HCT116 (cell line): ENCODE measurements at regions not wholly inside any gene's neighbourhood (a gene's known extent, or its start where the extent isn't known, plus 50 kb on each side); places are given as distances from the start of the nearest gene placed in this dataset. TPM values are rescaled to one million over a fixed set of nuclear protein-coding genes. Genes with fewer than 3 reads are reported as not detected.

Experiments
- ATAC-seq: fragments of 200-7000 bp; cut with Tn5 transposase; 2 replicates; pipeline ENCODE4 v1.9.1; 2020; ENCODE audit warnings: mild to moderate bottlenecking, moderate library complexity
- BruUV-seq: library from RNA; stranded (reverse); fragments of 400-500 nt; replicated peaks from 2 replicates; lab custom pipeline; 2021; lab: Mats Ljungman, UMichigan
- CTCF ChIA-PET: fragments of 300-600 bp; sonication (Branson Sonifier 250); formaldehyde crosslinking; loops from one replicate; lab custom pipeline; 2021; ENCODE audit warnings: antibody characterized with exemption; lab: Charles Lee
- POLR2A ChIA-PET: fragments of 300-600, 350-600 bp; sonication (Branson Sonifier 250); formaldehyde crosslinking; loops from one replicate; lab custom pipeline; 2021; ENCODE audit warnings: antibody characterized with exemption; lab: Charles Lee
- RAD21 ChIA-PET, 2 experiments: fragments of 300-600 bp; sonication (Branson Sonifier 250); formaldehyde crosslinking; loops; one replicate each; lab custom pipeline; 2023; ENCODE audit warnings: low total read pairs in 2 of 2; ENCODE audit not compliant: uncharacterized antibody in 2 of 2, unreplicated experiment in 2 of 2, low non-redundant PET in 1 of 2; lab: Charles Lee
- DNase-seq: peaks from one replicate; pipeline ENCODE4 v3.0.0-alpha.2; 2010; ENCODE audit warnings: low read depth, low spot score
- H2AFZ ChIP-seq: fragments of 200-600 bp; shearing (Covaris generic), sonication (generic); 2 replicates; pipeline ENCODE4 v1.6.1; 2017; ENCODE audit warnings: low read depth, mixed run types, mixed read lengths, antibody characterized with exemption, low read length; ENCODE audit not compliant: poor library complexity, severe bottlenecking
- H3K27ac ChIP-seq: 2 replicates; pipeline ENCODE4 v1.5.1; 2012; ENCODE audit warnings: low read depth, low read length
- H3K27me3 ChIP-seq: fragments of 200-600 bp; sonication (generic); 2 replicates; pipeline ENCODE4 v1.6.1; 2016; ENCODE audit warnings: mixed run types, low read length, mixed read lengths; ENCODE audit not compliant: insufficient read depth
- H3K36me3 ChIP-seq, 2 experiments: fragments of 200-500 bp in 1 of 2; fragments of 200-600 bp in 1 of 2; sonication (Bioruptor generic) in 1 of 2; sonication (generic) in 1 of 2; 2 replicates each; pipeline versions ENCODE4 v1.5.1 to v1.6.1; 2014 to 2016; ENCODE audit warnings: low read length in 2 of 2, inconsistent platforms in 1 of 2, mixed read lengths in 1 of 2, mixed run types in 1 of 2; ENCODE audit not compliant: insufficient read depth in 2 of 2, control insufficient read depth in 1 of 2
- H3K4me1 ChIP-seq, 2 experiments: fragments of 200-600 bp in 1 of 2; sonication (generic) in 1 of 2; 2 replicates each; pipeline versions ENCODE4 v1.5.1 to v1.6.1; 2012 to 2017; ENCODE audit warnings: low read length in 2 of 2, inconsistent platforms in 1 of 2, mild to moderate bottlenecking in 1 of 2, mixed read lengths in 1 of 2, mixed run types in 1 of 2, moderate library complexity in 1 of 2; ENCODE audit not compliant: insufficient read depth in 2 of 2, control insufficient read depth in 1 of 2
- H3K4me2 ChIP-seq: fragments of 200-600 bp; sonication (generic); 2 replicates; pipeline ENCODE4 v1.6.1; 2017; ENCODE audit warnings: mixed run types, low read length, mixed read lengths
- H3K4me3 ChIP-seq, 2 experiments: fragments of 200-600 bp in 1 of 2; sonication (generic) in 1 of 2; replicated peaks in 1 of 2; 2 replicates each; pipeline ENCODE4 v1.5.1; 2011 to 2016; ENCODE audit warnings: low read length in 2 of 2, control low read depth in 1 of 2, low read depth in 1 of 2, mild to moderate bottlenecking in 1 of 2, mixed read lengths in 1 of 2, mixed run types in 1 of 2
- H3K79me2 ChIP-seq: fragments of 200-600 bp; sonication (generic); 2 replicates; pipeline ENCODE4 v1.6.1; 2017; ENCODE audit warnings: mild to moderate bottlenecking, mixed run types, low read length, moderate library complexity, mixed read lengths; ENCODE audit not compliant: insufficient read depth
- H3K9ac ChIP-seq: fragments of 200-600 bp; sonication (generic); 2 replicates; pipeline ENCODE4 v1.6.1; 2016; ENCODE audit warnings: low read length, mixed read lengths
- H3K9me2 ChIP-seq: fragments of 200-600 bp; sonication (generic), shearing (Covaris generic); 2 replicates; pipeline ENCODE4 v1.6.1; 2017; ENCODE audit warnings: mixed run types, mild to moderate bottlenecking, moderate library complexity; ENCODE audit not compliant: insufficient read depth
- H3K9me3 ChIP-seq, 2 experiments: fragments of 200-500 bp in 1 of 2; fragments of 200-600 bp in 1 of 2; sonication (Bioruptor generic) in 1 of 2; sonication (generic) in 1 of 2; 2 replicates each; pipeline ENCODE4 v1.6.1; 2014 to 2017; ENCODE audit warnings: low read length in 2 of 2, mixed read lengths in 2 of 2, inconsistent platforms in 1 of 2, low read depth in 1 of 2, mild to moderate bottlenecking in 1 of 2, mixed run types in 1 of 2, moderate library complexity in 1 of 2; ENCODE audit not compliant: control insufficient read depth in 1 of 2, insufficient read depth in 1 of 2
- H4K20me1 ChIP-seq: fragments of 200-600 bp; sonication (generic), shearing (Covaris generic); 2 replicates; pipeline ENCODE4 v1.6.1; 2017; ENCODE audit warnings: mixed run types, mild to moderate bottlenecking, moderate library complexity; ENCODE audit not compliant: insufficient read depth
- EGR1 ChIP-seq: IDR thresholded peaks from 2 replicates; pipeline ENCODE4 v1.6.1; 2012; ENCODE audit warnings: low read depth
- EZH2phosphoT487 ChIP-seq: fragments of 200-600 bp; IDR thresholded peaks from 2 replicates; pipeline ENCODE4 v1.6.1; 2018; ENCODE audit warnings: antibody characterized with exemption, borderline replicate concordance
- SIN3A ChIP-seq: IDR thresholded peaks from 2 replicates; pipeline ENCODE4 v1.6.1; 2012; ENCODE audit warnings: low read depth
- SP1 ChIP-seq: IDR thresholded peaks from 2 replicates; pipeline ENCODE4 v1.6.1; 2012; ENCODE audit warnings: low read depth
- SRF ChIP-seq: IDR thresholded peaks from 2 replicates; pipeline ENCODE4 v1.6.1; 2012; ENCODE audit warnings: low read depth
- intact Hi-C: fragments of 100-400 bp; cut with micrococcal nuclease; formaldehyde crosslinking; loops from 2 replicates; pipeline ENCODE4 v1.10.0; 2022
- microRNA-seq: library from miRNA; unstranded; fragments of <30 nt; microRNA quantifications from one replicate; pipeline ENCODE4, GENCODE V29; 2016; ENCODE audit warnings: borderline number of aligned reads
- TF ChIP-seq, protein P1 (sequence below): IDR thresholded peaks from 2 replicates; pipeline ENCODE4 v1.6.1; 2012; ENCODE audit warnings: low read depth

GRCh38 chr11:104214517-104214916, 50.6 kb upstream of the PDGFD start:
- CTCF ChIA-PET, result no interaction called here
- H3K9me2 ChIP-seq, result no peaks in the 10 kb centered on the region
- BruUV-seq, result no TSS peak
- POLR2A ChIA-PET, result no interaction called here
- H4K20me1 ChIP-seq, result no peaks in the 10 kb centered on the region
- H3K9ac ChIP-seq, result no peak overlapping the region
- no peaks in the 10 kb centered on the region for H3K36me3 ChIP-seq
- no peaks in the 10 kb centered on the region for H3K27me3 ChIP-seq
- no peak overlapping the region for H3K4me2 ChIP-seq
- H3K4me1 ChIP-seq, result no peaks in the 10 kb centered on the region
- H3K9me3 ChIP-seq, result no peaks in the 10 kb centered on the region
- no peaks in the 10 kb centered on the region for H3K79me2 ChIP-seq
- RAD21 ChIA-PET, result no interaction called here
- intact Hi-C loops, result no loop called here
- no peak for DNase-seq
- TF ChIP-seq EGR1 (no peak), EZH2phosphoT487 (no peak), SIN3A (no peak), SRF (no peak), SP1 (no peak)
- TF ChIP-seq, protein P1, sequence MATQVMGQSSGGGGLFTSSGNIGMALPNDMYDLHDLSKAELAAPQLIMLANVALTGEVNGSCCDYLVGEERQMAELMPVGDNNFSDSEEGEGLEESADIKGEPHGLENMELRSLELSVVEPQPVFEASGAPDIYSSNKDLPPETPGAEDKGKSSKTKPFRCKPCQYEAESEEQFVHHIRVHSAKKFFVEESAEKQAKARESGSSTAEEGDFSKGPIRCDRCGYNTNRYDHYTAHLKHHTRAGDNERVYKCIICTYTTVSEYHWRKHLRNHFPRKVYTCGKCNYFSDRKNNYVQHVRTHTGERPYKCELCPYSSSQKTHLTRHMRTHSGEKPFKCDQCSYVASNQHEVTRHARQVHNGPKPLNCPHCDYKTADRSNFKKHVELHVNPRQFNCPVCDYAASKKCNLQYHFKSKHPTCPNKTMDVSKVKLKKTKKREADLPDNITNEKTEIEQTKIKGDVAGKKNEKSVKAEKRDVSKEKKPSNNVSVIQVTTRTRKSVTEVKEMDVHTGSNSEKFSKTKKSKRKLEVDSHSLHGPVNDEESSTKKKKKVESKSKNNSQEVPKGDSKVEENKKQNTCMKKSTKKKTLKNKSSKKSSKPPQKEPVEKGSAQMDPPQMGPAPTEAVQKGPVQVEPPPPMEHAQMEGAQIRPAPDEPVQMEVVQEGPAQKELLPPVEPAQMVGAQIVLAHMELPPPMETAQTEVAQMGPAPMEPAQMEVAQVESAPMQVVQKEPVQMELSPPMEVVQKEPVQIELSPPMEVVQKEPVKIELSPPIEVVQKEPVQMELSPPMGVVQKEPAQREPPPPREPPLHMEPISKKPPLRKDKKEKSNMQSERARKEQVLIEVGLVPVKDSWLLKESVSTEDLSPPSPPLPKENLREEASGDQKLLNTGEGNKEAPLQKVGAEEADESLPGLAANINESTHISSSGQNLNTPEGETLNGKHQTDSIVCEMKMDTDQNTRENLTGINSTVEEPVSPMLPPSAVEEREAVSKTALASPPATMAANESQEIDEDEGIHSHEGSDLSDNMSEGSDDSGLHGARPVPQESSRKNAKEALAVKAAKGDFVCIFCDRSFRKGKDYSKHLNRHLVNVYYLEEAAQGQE, result no peak
- H2AFZ ChIP-seq, result no peak overlapping the region
- no peak for ATAC-seq
- H3K4me3 ChIP-seq, result no peak overlapping the region
- no peak overlapping the region for H3K27ac ChIP-seq

Small RNA genes lying in the stretch of these regions (microRNA-seq; reads per million reads assigned to microRNA genes)
- not detected for gene MIR7641-1
